Ovary (tissue), 7 donors: ENCODE measurements at regions not wholly inside any gene's neighbourhood (a gene's known extent, or its start where the extent isn't known, plus 50 kb on each side); places are given as distances from the start of the nearest gene placed in this dataset.

ENCODE experiments used
- DNase-seq, 5 donors: peaks; one replicate each; pipeline ENCODE4 v3.0.0-alpha.2; 2019 to 2020
- H3K27ac ChIP-seq, 2 donors: fragments of 200-600 bp; one replicate each; pipeline versions ENCODE4 v1.5.1 to v1.8.0; 2019 to 2022
- H3K27me3 ChIP-seq: fragments of 200-600 bp; one replicate; pipeline ENCODE4 v1.8.0; 2022
- H3K36me3 ChIP-seq: fragments of 200-600 bp; sonication (generic); one replicate; pipeline ENCODE4 v1.5.1; 2019
- H3K4me1 ChIP-seq: one replicate; pipeline ENCODE4 v1.8.1; 2013; ENCODE audit warnings: mild to moderate bottlenecking, moderate library complexity; ENCODE audit not compliant: insufficient read depth
- H3K4me3 ChIP-seq: fragments of 200-600 bp; sonication (generic); one replicate; pipeline ENCODE4 v1.5.1; 2017
- H3K9me3 ChIP-seq, 2 donors: fragments of 200-600 bp in 1 of 2; sonication (generic) in 1 of 2; one replicate each; pipeline versions ENCODE4 v1.5.1 to v1.8.1; 2013 to 2019; ENCODE audit warnings: mild to moderate bottlenecking in 1 of 2, moderate library complexity in 1 of 2
- EP300 ChIP-seq: sonication (generic); formaldehyde crosslinking; IDR thresholded peaks from one replicate; pipeline ENCODE4 v1.6.1; 2017; ENCODE audit warnings: antibody characterized with exemption
- POLR2A ChIP-seq: fragments of 450-650 bp; IDR thresholded peaks from one replicate; pipeline ENCODE4 v1.6.1; 2017; ENCODE audit warnings: antibody characterized with exemption, mild to moderate bottlenecking, moderate library complexity
- WGBS, 3 donors: extraction: QIAGEN DNeasy Blood & Tissue Kit in 1 of 3; methylation state at CpG; one replicate each; pipeline versions ENCODE4 v1.1.5 to v1.1.7; 2013 to 2017; 5-methylcytosine and 5-hydroxymethylcytosine counted together
- intact Hi-C, 4 donors: fragments of 100-400 bp; cut with DNase I; formaldehyde crosslinking; loops; one replicate each; pipeline versions ENCODE4 v1.11.0 to v1.15.1; 2022 to 2023
- TF ChIP-seq, protein P1 (sequence below), 3 donors: fragments of 450-650 bp in 2 of 3; fragments of 200-600 bp in 1 of 3; IDR thresholded peaks; one replicate each; pipeline versions ENCODE4 v1.5.1 to v1.8.0; 2016 to 2022; ENCODE audit warnings: antibody characterized with exemption in 3 of 3, mild to moderate bottlenecking in 1 of 3
- donor health status: DM: no; HTN: no; CAD: no; lungs with moderate emphysema.
- donor health status: DM: no; HTN: no; CAD: no.
- donor health status: Bipolar disorder and iron deficiency.
- donor health status: DM: no; HTN: no; CAD: no.
- donor health status: DM: yes; HTN: yes; CAD: no.

DNA sequence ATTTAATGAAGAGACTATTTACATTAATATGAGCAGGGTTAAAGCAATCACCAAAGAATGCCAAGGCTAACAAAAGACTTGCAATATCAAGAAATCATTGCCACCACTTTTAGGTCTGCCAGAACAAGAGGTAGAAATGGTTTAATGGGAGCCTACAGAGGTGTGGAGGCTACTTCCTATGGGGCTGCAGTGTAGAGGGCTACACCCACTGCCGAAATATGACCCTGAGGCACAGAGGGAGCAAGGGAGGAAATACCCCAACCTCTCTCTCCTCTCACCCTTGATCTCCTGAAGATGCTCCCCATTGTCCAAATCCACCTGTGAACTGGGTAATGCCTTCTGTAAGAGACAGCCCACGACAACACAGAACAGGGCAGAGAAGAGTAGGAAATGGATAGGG, 315.4 kb downstream of the SMAD2 start:
- Histone ChIP-seq H3K4me1 (no peaks in the 10 kb centered on the region), H3K27me3 (no peaks in the 10 kb centered on the region), H3K9me3 (no peaks in the 10 kb centered on the region), H3K36me3 (no peaks in the 10 kb centered on the region), H3K4me3 (no peak overlapping the region), H3K27ac (no peak overlapping the region)
- 63 to 79% (median 72%) methylated on average over 2 of the region's 2 CpGs for WGBS, 3 donors
- intact Hi-C loops = no loop called here
- DNase-seq = no peak
- TF ChIP-seq POLR2A = no peak
- no peak for TF ChIP-seq EP300
- TF ChIP-seq, protein P1, sequence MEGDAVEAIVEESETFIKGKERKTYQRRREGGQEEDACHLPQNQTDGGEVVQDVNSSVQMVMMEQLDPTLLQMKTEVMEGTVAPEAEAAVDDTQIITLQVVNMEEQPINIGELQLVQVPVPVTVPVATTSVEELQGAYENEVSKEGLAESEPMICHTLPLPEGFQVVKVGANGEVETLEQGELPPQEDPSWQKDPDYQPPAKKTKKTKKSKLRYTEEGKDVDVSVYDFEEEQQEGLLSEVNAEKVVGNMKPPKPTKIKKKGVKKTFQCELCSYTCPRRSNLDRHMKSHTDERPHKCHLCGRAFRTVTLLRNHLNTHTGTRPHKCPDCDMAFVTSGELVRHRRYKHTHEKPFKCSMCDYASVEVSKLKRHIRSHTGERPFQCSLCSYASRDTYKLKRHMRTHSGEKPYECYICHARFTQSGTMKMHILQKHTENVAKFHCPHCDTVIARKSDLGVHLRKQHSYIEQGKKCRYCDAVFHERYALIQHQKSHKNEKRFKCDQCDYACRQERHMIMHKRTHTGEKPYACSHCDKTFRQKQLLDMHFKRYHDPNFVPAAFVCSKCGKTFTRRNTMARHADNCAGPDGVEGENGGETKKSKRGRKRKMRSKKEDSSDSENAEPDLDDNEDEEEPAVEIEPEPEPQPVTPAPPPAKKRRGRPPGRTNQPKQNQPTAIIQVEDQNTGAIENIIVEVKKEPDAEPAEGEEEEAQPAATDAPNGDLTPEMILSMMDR (IDR thresholded peaks at IDR 0.05) = no peak

DNA sequence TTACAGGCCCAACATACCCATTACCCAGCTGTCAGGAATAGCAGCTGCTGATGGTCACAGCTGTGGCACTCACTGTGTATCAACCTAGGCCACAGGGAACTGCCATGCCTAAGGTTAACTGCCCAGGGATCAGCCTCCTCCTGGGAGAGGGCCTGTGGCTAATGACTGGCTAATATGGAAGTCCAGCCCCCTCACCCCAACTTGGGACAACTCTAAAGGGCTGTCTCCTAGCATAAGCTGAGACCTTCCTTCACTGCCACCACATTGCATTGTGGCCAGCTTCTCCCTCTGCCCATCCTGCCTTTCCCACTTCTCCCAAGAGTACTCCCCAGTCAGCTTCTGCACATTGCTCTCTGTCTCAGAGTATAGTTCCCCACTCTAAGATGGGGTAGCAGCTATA, 316.5 kb downstream of the SMAD2 start:
- DNase-seq = no peak
- intact Hi-C loops = no loop called here
- Histone ChIP-seq H3K36me3 (no peaks in the 10 kb centered on the region), H3K4me3 (no peak overlapping the region), H3K27ac (no peak overlapping the region), H3K4me1 (no peaks in the 10 kb centered on the region), H3K27me3 (no peaks in the 10 kb centered on the region), H3K9me3 (no peaks in the 10 kb centered on the region)
- TF ChIP-seq EP300 = no peak
- no peak for TF ChIP-seq POLR2A
- TF ChIP-seq, protein P1 (IDR thresholded peaks at IDR 0.05) = no peak

DNA sequence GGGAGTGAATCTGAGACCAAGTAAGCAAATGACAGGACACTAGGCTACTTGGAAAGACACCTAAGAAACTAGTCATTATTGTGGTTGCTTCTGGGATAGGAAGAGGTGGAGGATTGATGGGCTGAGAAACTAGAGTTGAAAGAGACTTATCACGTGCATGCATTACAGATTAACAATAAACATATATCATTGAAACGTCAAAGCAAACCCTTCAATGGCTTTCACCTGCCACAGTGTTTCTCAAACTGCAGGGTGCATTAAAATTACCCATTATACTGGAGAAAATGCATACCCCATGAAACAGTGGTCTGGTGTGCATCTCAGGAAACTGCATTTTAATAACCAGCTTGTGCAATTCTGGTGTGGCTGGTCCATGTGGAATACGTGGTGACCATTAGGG, 318.8 kb downstream of the SMAD2 start:
- intact Hi-C loops = no loop called here
- WGBS, 3 donors = 44 to 68% (median 52%) methylated on average over 3 of the region's 3 CpGs
- Histone ChIP-seq H3K9me3 (no peaks in the 10 kb centered on the region), H3K27me3 (no peaks in the 10 kb centered on the region), H3K27ac (no peak overlapping the region), H3K4me3 (no peak overlapping the region), H3K36me3 (no peaks in the 10 kb centered on the region), H3K4me1 (no peaks in the 10 kb centered on the region)
- TF ChIP-seq EP300 = no peak
- DNase-seq = no peak

DNA sequence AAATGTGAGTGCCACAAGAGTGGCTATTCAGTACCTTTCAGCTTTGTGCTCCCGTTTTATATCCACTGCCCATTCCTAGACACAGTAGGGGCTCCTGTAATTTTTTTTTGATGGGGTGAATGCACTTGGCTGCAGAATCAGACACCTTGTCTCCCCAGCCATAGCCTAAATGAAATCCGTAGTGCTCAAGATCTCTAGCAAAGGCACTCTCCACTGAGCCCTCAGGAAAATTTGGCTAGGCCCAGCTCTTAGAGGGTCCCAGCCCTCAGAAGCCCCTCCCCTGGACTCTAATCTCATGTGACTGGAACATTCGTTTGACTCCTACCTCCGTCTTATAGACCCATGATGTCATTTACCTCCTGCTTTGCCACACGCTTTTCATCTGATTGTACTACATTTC, 323.9 kb downstream of the SMAD2 start:
- H3K27ac ChIP-seq = no peak overlapping the region
- H3K4me3 ChIP-seq = no peak overlapping the region
- no peaks in the 10 kb centered on the region for H3K27me3 ChIP-seq
- no peaks in the 10 kb centered on the region for H3K9me3 ChIP-seq
- no peaks in the 10 kb centered on the region for H3K36me3 ChIP-seq
- no peaks in the 10 kb centered on the region for H3K4me1 ChIP-seq
- no peak for DNase-seq
- TF ChIP-seq, protein P1 (IDR thresholded peaks at IDR 0.05) = no peak
- TF ChIP-seq EP300 (no peak), POLR2A (no peak)
- intact Hi-C loops = no loop called here
- 56 to 73% (median 59%) methylated on average over 5 of the region's 5 CpGs for WGBS, 3 donors

DNA sequence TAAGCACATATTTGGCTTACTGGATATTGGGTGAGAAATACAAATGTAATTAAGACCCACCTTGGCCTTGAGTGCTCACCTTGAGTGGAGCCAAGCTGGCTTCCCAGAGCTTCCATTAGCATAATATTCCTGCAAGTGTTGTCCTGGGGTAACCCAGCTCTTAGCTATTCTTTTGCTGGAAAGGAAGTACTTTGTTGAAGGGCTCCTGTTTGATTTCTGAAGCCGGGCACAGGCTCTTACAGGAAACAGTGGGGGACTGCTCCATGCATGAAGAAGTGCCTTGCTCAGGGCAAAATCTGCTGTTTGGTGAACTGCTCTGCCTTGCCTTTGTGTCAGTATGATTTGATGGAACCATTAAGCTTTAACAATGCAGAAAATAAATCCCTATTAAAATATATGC, 325.4 kb downstream of the SMAD2 start:
- DNase-seq = no peak
- no peaks in the 10 kb centered on the region for H3K27me3 ChIP-seq
- no peaks in the 10 kb centered on the region for H3K9me3 ChIP-seq
- no peaks in the 10 kb centered on the region for H3K4me1 ChIP-seq
- WGBS, 3 donors = 50 to 65% (median 52%) methylated on average over 1 of the region's 1 CpG
- TF ChIP-seq POLR2A (no peak), EP300 (no peak)
- TF ChIP-seq, protein P1 (IDR thresholded peaks at IDR 0.05) = no peak
- no peak overlapping the region for H3K27ac ChIP-seq
- H3K4me3 ChIP-seq = no peak overlapping the region
- intact Hi-C loops = no loop called here
- H3K36me3 ChIP-seq = no peaks in the 10 kb centered on the region
